Endothelial cell of umbilical vein (primary cell): ENCODE measurements at regions not wholly inside any gene's neighbourhood (a gene's known extent, or its start where the extent isn't known, plus 50 kb on each side); places are given as distances from the start of the nearest gene placed in this dataset.

ENCODE experiments used
- EZH2 ChIP-seq: IDR thresholded peaks from 2 replicates; pipeline ENCODE4 v1.6.1; 2012; ENCODE audit warnings: borderline replicate concordance, low read depth, mild to moderate bottlenecking, moderate library complexity, low read length, inconsistent platforms; ENCODE audit not compliant: severe bottlenecking
- FOS ChIP-seq: IDR thresholded peaks from 2 replicates; pipeline ENCODE4 v1.6.1; 2011; ENCODE audit warnings: mild to moderate bottlenecking, low read length, moderate library complexity, borderline replicate concordance; ENCODE audit not compliant: insufficient read depth
- GATA2 ChIP-seq: IDR thresholded peaks from 2 replicates; pipeline ENCODE4 v1.7.0; 2011; ENCODE audit warnings: low read depth, mild to moderate bottlenecking, moderate library complexity, mixed read lengths, low read length; ENCODE audit not compliant: insufficient read length, insufficient read depth
- MYC ChIP-seq: IDR thresholded peaks from one replicate; pipeline ENCODE4 v1.6.1; 2011; ENCODE audit warnings: mild to moderate bottlenecking, low read depth, low read length
- POLR2A ChIP-seq: IDR thresholded peaks from 2 replicates; pipeline ENCODE4 v1.6.1; 2012; ENCODE audit warnings: low read depth, mild to moderate bottlenecking, control low read depth, low read length
- POLR2AphosphoS5 ChIP-seq: IDR thresholded peaks from 2 replicates; pipeline ENCODE4 v1.6.1; 2012; ENCODE audit warnings: low read depth, mild to moderate bottlenecking, control low read depth, low read length, moderate library complexity; ENCODE audit not compliant: insufficient read depth
- TF ChIP-seq, protein P1 (sequence below), 2 donors: IDR thresholded peaks; 1 replicate in 1 of 2; 2 replicates in 1 of 2; pipeline ENCODE4 v1.5.1; 2011; ENCODE audit warnings: low read length in 2 of 2, mild to moderate bottlenecking in 2 of 2, moderate library complexity in 2 of 2, control low read depth in 1 of 2, inconsistent platforms in 1 of 2, low read depth in 1 of 2; ENCODE audit not compliant: insufficient read depth in 1 of 2; ENCODE audit errors: extremely low read depth in 1 of 2

GRCh38 chr11:92797874-92798273 is 171.6 kb upstream of the MTNR1B start:
- TF ChIP-seq, protein P1, sequence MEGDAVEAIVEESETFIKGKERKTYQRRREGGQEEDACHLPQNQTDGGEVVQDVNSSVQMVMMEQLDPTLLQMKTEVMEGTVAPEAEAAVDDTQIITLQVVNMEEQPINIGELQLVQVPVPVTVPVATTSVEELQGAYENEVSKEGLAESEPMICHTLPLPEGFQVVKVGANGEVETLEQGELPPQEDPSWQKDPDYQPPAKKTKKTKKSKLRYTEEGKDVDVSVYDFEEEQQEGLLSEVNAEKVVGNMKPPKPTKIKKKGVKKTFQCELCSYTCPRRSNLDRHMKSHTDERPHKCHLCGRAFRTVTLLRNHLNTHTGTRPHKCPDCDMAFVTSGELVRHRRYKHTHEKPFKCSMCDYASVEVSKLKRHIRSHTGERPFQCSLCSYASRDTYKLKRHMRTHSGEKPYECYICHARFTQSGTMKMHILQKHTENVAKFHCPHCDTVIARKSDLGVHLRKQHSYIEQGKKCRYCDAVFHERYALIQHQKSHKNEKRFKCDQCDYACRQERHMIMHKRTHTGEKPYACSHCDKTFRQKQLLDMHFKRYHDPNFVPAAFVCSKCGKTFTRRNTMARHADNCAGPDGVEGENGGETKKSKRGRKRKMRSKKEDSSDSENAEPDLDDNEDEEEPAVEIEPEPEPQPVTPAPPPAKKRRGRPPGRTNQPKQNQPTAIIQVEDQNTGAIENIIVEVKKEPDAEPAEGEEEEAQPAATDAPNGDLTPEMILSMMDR (IDR thresholded peaks at IDR 0.05; ENCODE audit: extremely low read depth in 1 of 2, insufficient read depth in 1 of 2, low read depth in 1 of 2, low read length in 2 of 2) = no peak
- no peak for TF ChIP-seq GATA2
- TF ChIP-seq MYC = no peak
- no peak for TF ChIP-seq POLR2A
- no peak for TF ChIP-seq EZH2
- TF ChIP-seq POLR2AphosphoS5 = no peak
- no peak for TF ChIP-seq FOS
